ENCODE measurements at regions not wholly inside any gene's neighbourhood (a gene's known extent, or its start where the extent isn't known, plus 50 kb on each side); places are given as distances from the start of the nearest gene placed in this dataset.
"Not testable (repeated sequence)": the region's sequence is repeated elsewhere in the genome, so short reads cannot be mapped to it uniquely, and the experiment has no call there.

GRCh38 chr12:46667551-46667950 lies 158.2 kb downstream of the SLC38A4 start:
- DNase-seq, result no peak

GRCh38 chr12:46664761-46665287 lies 161.0 kb downstream of the SLC38A4 start:
- DNase-seq, result no peak

GRCh38 chr12:46663318-46663717 lies 162.5 kb downstream of the SLC38A4 start:
- DNase-seq, result no peak

GRCh38 chr12:46661110-46661845 lies 164.5 kb downstream of the SLC38A4 start:
- no peak for DNase-seq

GRCh38 chr12:46660719-46661109 lies 165.1 kb downstream of the SLC38A4 start:
- DNase-seq, result no peak

GRCh38 chr12:46660276-46660675 lies 165.5 kb downstream of the SLC38A4 start:
- DNase-seq, result no peak

GRCh38 chr12:46659824-46660223 lies 166.0 kb downstream of the SLC38A4 start:
- DNase-seq, result no peak

- DNase-seq, result no peak
Measured at GRCh38 chr12:46659032-46659650, 166.7 kb downstream of the SLC38A4 start.

GRCh38 chr12:46657453-46658411 lies 168.1 kb downstream of the SLC38A4 start:
- no peak for DNase-seq

- not testable (repeated sequence) for DNase-seq
Measured at GRCh38 chr12:46655984-46656383, 169.8 kb downstream of the SLC38A4 start.

- DNase-seq, result no peak
Measured at GRCh38 chr12:46653311-46653710, 172.5 kb downstream of the SLC38A4 start.

GRCh38 chr12:46652692-46653091 lies 173.1 kb downstream of the SLC38A4 start:
- no peak for DNase-seq

- no peak for DNase-seq
Measured at GRCh38 chr12:46650688-46651087, 175.1 kb downstream of the SLC38A4 start.

GRCh38 chr12:46649433-46649832 lies 176.4 kb downstream of the SLC38A4 start:
- no peak for DNase-seq

GRCh38 chr12:46647034-46647433 lies 178.8 kb downstream of the SLC38A4 start:
- no peak for DNase-seq

- not testable (repeated sequence) for DNase-seq
Measured at GRCh38 chr12:46641649-46642048, 184.1 kb downstream of the SLC38A4 start.

GRCh38 chr12:46635818-46636217 lies 190.0 kb downstream of the SLC38A4 start:
- DNase-seq, result no peak

GRCh38 chr12:46629331-46630229 lies 196.2 kb downstream of the SLC38A4 start:
- no peak for DNase-seq

- no peak for DNase-seq
Measured at GRCh38 chr12:46628176-46628575, 197.6 kb downstream of the SLC38A4 start.

- no peak for DNase-seq
Measured at GRCh38 chr12:46627686-46628085, 198.1 kb downstream of the SLC38A4 start.

GRCh38 chr12:46619474-46619873 lies 206.3 kb downstream of the SLC38A4 start:
- not testable (repeated sequence) for DNase-seq

GRCh38 chr12:46617737-46618136 lies 208.1 kb downstream of the SLC38A4 start:
- DNase-seq, result not testable (repeated sequence)

Data from activated CD4-positive, alpha-beta T cell treated with anti-CD3 and anti-CD28 coated beads, Interleukin-2, amount 50 U/mL, for 4 hours (primary cell).